Endothelial cell of umbilical vein (primary cell): ENCODE measurements at regions not wholly inside any gene's neighbourhood (a gene's known extent, or its start where the extent isn't known, plus 50 kb on each side); places are given as distances from the start of the nearest gene placed in this dataset.

Experiments used
- CTCF ChIP-seq, 2 donors: IDR thresholded peaks; 1 replicate in 1 of 2; 2 replicates in 1 of 2; pipeline ENCODE4 v1.5.1; 2011; ENCODE audit warnings: low read length in 2 of 2, mild to moderate bottlenecking in 2 of 2, moderate library complexity in 2 of 2, control low read depth in 1 of 2, inconsistent platforms in 1 of 2, low read depth in 1 of 2; ENCODE audit not compliant: insufficient read depth in 1 of 2; ENCODE audit errors: extremely low read depth in 1 of 2
- POLR2AphosphoS5 ChIP-seq: IDR thresholded peaks from 2 replicates; pipeline ENCODE4 v1.6.1; 2012; ENCODE audit warnings: low read depth, mild to moderate bottlenecking, control low read depth, low read length, moderate library complexity; ENCODE audit not compliant: insufficient read depth

DNA sequence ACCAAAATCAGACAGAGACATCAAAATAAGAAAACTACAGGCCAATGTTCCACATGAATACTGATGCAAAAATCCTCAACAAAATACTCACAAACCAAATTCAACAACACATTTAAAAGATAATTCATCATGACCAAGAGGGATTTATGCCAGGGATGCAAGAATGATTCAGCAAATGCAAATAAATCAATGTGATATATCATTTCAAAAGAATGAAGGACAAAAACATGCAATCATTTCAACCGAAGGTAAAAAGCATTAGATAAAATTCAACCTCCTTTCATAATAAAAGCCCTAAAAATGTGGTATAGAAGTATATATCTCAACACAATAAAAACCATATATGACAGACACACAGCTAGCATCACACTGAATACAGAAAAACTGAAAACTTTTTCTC lies 81.5 kb upstream of the LYPLAL1 start:
- no peak for TF ChIP-seq CTCF (IDR thresholded peaks at IDR 0.05; ENCODE audit: extremely low read depth in 1 of 2, insufficient read depth in 1 of 2, low read depth in 1 of 2, low read length in 2 of 2)
- TF ChIP-seq POLR2AphosphoS5 = no peak
